SK-N-SH (cell line): ENCODE measurements at regions not wholly inside any gene's neighbourhood (a gene's known extent, or its start where the extent isn't known, plus 50 kb on each side); places are given as distances from the start of the nearest gene placed in this dataset.

Experiments
- CTCF ChIA-PET: fragments of 300-600, 350-600 bp; formaldehyde crosslinking; extraction: SDS; loops from one replicate; lab custom pipeline; 2021; lab: Yijun Ruan, JAX
- POLR2A ChIA-PET: fragments of 350-600 bp; sonication (Branson Sonifier 250); formaldehyde crosslinking; extraction: SDS; loops from one replicate; lab custom pipeline; 2020; ENCODE audit warnings: antibody characterized with exemption, inconsistent platforms; lab: Yijun Ruan, JAX
- DNase-seq: peaks from one replicate; pipeline ENCODE4 v3.0.0; 2012
- H2AFZ ChIP-seq: fragments of 200-600 bp; sonication (generic); 2 replicates; pipeline ENCODE4 v1.8.1; 2016; ENCODE audit warnings: antibody characterized with exemption, mild to moderate bottlenecking, low read depth
- H3F3A ChIP-seq: fragments of 200-600 bp; sonication (generic); replicated peaks from 2 replicates; pipeline ENCODE3; 2016; ENCODE audit warnings: antibody characterized with exemption, mild to moderate bottlenecking; ENCODE audit not compliant: insufficient read depth
- H3K27ac ChIP-seq, 2 experiments: fragments of 200-500 bp in 1 of 2; fragments of 200-600 bp in 1 of 2; sonication (Bioruptor generic) in 1 of 2; sonication (generic), shearing (Covaris generic) in 1 of 2; 2 replicates each; pipeline versions ENCODE4 v1.5.1 to v1.6.1; 2014 to 2016; ENCODE audit warnings: low read depth in 2 of 2, inconsistent platforms in 1 of 2, low read length in 1 of 2, mild to moderate bottlenecking in 1 of 2, mixed read lengths in 1 of 2
- H3K27me3 ChIP-seq: fragments of 200-600 bp; sonication (generic), shearing (Covaris generic); 2 replicates; pipeline ENCODE4 v1.6.1; 2016; ENCODE audit warnings: mixed run types; ENCODE audit not compliant: insufficient read depth
- H3K36me3 ChIP-seq, 2 experiments: fragments of 200-500 bp in 1 of 2; fragments of 200-600 bp in 1 of 2; sonication (Bioruptor generic) in 1 of 2; sonication (generic) in 1 of 2; replicated peaks in 1 of 2; 2 replicates each; pipeline versions ENCODE3 to v1.5.1; 2014 to 2016; ENCODE audit warnings: low read length in 1 of 2, mild to moderate bottlenecking in 1 of 2; ENCODE audit not compliant: insufficient read depth in 2 of 2, control insufficient read depth in 1 of 2
- H3K4me1 ChIP-seq, 2 experiments: fragments of 200-500 bp in 1 of 2; fragments of 200-600 bp in 1 of 2; sonication (Bioruptor generic) in 1 of 2; sonication (generic), shearing (Covaris generic) in 1 of 2; 2 replicates each; pipeline versions ENCODE4 v1.5.1 to v1.6.1; 2014 to 2016; ENCODE audit warnings: low read depth in 1 of 2, low read length in 1 of 2, mixed run types in 1 of 2; ENCODE audit not compliant: insufficient read depth in 2 of 2, control insufficient read depth in 1 of 2
- H3K4me2 ChIP-seq: fragments of 200-600 bp; sonication (generic), shearing (Covaris generic); 2 replicates; pipeline ENCODE4 v1.6.1; 2017; ENCODE audit warnings: mixed run types
- H3K4me3 ChIP-seq, 2 experiments: fragments of 200-500 bp in 1 of 2; fragments of 200-600 bp in 1 of 2; sonication (Bioruptor generic) in 1 of 2; sonication (generic), shearing (Covaris generic) in 1 of 2; 2 replicates each; pipeline versions ENCODE4 v1.5.1 to v1.8.1; 2014 to 2016; ENCODE audit warnings: low read depth in 2 of 2, inconsistent platforms in 1 of 2, low read length in 1 of 2, mild to moderate bottlenecking in 1 of 2, mixed read lengths in 1 of 2, moderate library complexity in 1 of 2
- H3K79me2 ChIP-seq: fragments of 200-600 bp; sonication (generic); 2 replicates; pipeline ENCODE4 v1.8.1; 2017; ENCODE audit warnings: mild to moderate bottlenecking; ENCODE audit not compliant: insufficient read depth
- H3K9ac ChIP-seq: fragments of 200-600 bp; sonication (generic); 2 replicates; pipeline ENCODE4 v1.6.1; 2017; ENCODE audit warnings: mixed run types
- H3K9me2 ChIP-seq: fragments of 200-600 bp; sonication (generic); 2 replicates; pipeline ENCODE4 v1.6.1; 2017; ENCODE audit warnings: mixed run types
- H3K9me3 ChIP-seq: fragments of 200-600 bp; sonication (generic); 2 replicates; pipeline ENCODE4 v1.6.1; 2017; ENCODE audit warnings: mixed run types, mild to moderate bottlenecking, moderate library complexity
- H4K20me1 ChIP-seq: fragments of 200-600 bp; sonication (generic); 2 replicates; pipeline ENCODE4 v1.6.1; 2017; ENCODE audit warnings: mild to moderate bottlenecking, mixed run types; ENCODE audit not compliant: insufficient read depth
- CHD2 ChIP-seq: fragments of 150-350 bp; IDR thresholded peaks from 2 replicates; pipeline ENCODE4 v1.6.1; 2018; ENCODE audit warnings: low read length; ENCODE audit not compliant: partially characterized antibody
- CTCF ChIP-seq: fragments of 200-600 bp; sonication (generic); IDR thresholded peaks from 2 replicates; pipeline ENCODE4 v1.6.1; 2017; ENCODE audit warnings: antibody characterized with exemption, mild to moderate bottlenecking, moderate library complexity
- EP300 ChIP-seq, 2 experiments: IDR thresholded peaks; 2 replicates each; pipeline versions ENCODE4 v1.4.0 to v1.6.1; 2012; ENCODE audit warnings: borderline replicate concordance in 1 of 2, low read depth in 1 of 2, low read length in 1 of 2
- EZH2phosphoT487 ChIP-seq: fragments of 200-600 bp; sonication (generic); IDR thresholded peaks from 2 replicates; pipeline ENCODE4 v1.6.1; 2017; ENCODE audit warnings: low read depth, mixed run types, mild to moderate bottlenecking, antibody characterized with exemption, moderate library complexity, borderline replicate concordance
- FOSL2 ChIP-seq: IDR thresholded peaks from 2 replicates; pipeline ENCODE4 v1.4.0; 2012; ENCODE audit warnings: low read depth, mild to moderate bottlenecking, moderate library complexity, borderline replicate concordance
- FOXJ3 ChIP-seq: sonication (generic); formaldehyde crosslinking; IDR thresholded peaks from 2 replicates; pipeline ENCODE4 v1.5.1; 2020; ENCODE audit warnings: mild to moderate bottlenecking, missing genetic modification reagents
- FOXM1 ChIP-seq: IDR thresholded peaks from 2 replicates; pipeline ENCODE4 v1.4.0; 2012; ENCODE audit warnings: low read depth, mild to moderate bottlenecking
- GATA2 ChIP-seq: sonication (generic); formaldehyde crosslinking; IDR thresholded peaks from 2 replicates; pipeline ENCODE4 v1.5.0; 2020; ENCODE audit warnings: mild to moderate bottlenecking, missing genetic modification reagents
- IRF3 ChIP-seq: fragments of 150-350 bp; IDR thresholded peaks from 2 replicates; pipeline ENCODE4 v1.6.1; 2016; ENCODE audit warnings: mild to moderate bottlenecking, low read depth, low read length
- MEF2A ChIP-seq: IDR thresholded peaks from 2 replicates; pipeline ENCODE4 v1.4.0; 2012; ENCODE audit warnings: low read depth, borderline replicate concordance
- NFIC ChIP-seq: IDR thresholded peaks from 2 replicates; pipeline ENCODE4 v1.4.0; 2012; ENCODE audit warnings: borderline replicate concordance
- NRF1 ChIP-seq: IDR thresholded peaks from 2 replicates; pipeline ENCODE4 v1.6.1; 2012; ENCODE audit warnings: low read depth, mild to moderate bottlenecking, low read length
- PBX3 ChIP-seq: IDR thresholded peaks from 2 replicates; pipeline ENCODE4; 2012
- RAD21 ChIP-seq: IDR thresholded peaks from 2 replicates; pipeline ENCODE4 v1.6.1; 2012; ENCODE audit warnings: mild to moderate bottlenecking, low read length
- RCOR1 ChIP-seq: fragments of 150-350 bp; IDR thresholded peaks from 2 replicates; pipeline ENCODE4 v1.6.1; 2017; ENCODE audit warnings: antibody characterized with exemption, low read length
- RFX5 ChIP-seq: IDR thresholded peaks from 2 replicates; pipeline ENCODE4 v1.6.1; 2012; ENCODE audit warnings: mild to moderate bottlenecking, improper control_type of control experiment, low read length
- RXRA ChIP-seq: IDR thresholded peaks from 2 replicates; pipeline ENCODE4 v1.4.0; 2012; ENCODE audit warnings: low read depth, mild to moderate bottlenecking, borderline replicate concordance
- SIN3A ChIP-seq: IDR thresholded peaks from 2 replicates; pipeline ENCODE4 v1.6.1; 2012; ENCODE audit warnings: low read depth, mild to moderate bottlenecking, low read length, moderate library complexity, borderline replicate concordance
- SMC3 ChIP-seq: IDR thresholded peaks from 2 replicates; pipeline ENCODE4 v1.6.1; 2012; ENCODE audit warnings: low read depth, low read length, improper control_type of control experiment
- TAF1 ChIP-seq: IDR thresholded peaks from 2 replicates; pipeline ENCODE4 v1.6.1; 2012; ENCODE audit warnings: low read depth, mild to moderate bottlenecking, low read length, moderate library complexity, borderline replicate concordance
- TCF12 ChIP-seq: IDR thresholded peaks from 2 replicates; pipeline ENCODE4 v1.4.0; 2012
- TEAD4 ChIP-seq: IDR thresholded peaks from 2 replicates; pipeline ENCODE4 v1.4.0; 2012; ENCODE audit warnings: mild to moderate bottlenecking, borderline replicate concordance; ENCODE audit not compliant: insufficient read depth
- USF1 ChIP-seq: IDR thresholded peaks from 2 replicates; pipeline ENCODE4 v1.4.0; 2012; ENCODE audit warnings: low read depth, borderline replicate concordance
- USF2 ChIP-seq: fragments of 150-350 bp; IDR thresholded peaks from 2 replicates; pipeline ENCODE4 v1.6.1; 2017; ENCODE audit warnings: antibody characterized with exemption, low read length, low read depth, borderline replicate concordance
- YY1 ChIP-seq: IDR thresholded peaks from 2 replicates; pipeline ENCODE4 v1.4.0; 2012; ENCODE audit warnings: low read depth, mild to moderate bottlenecking
- ZBTB33 ChIP-seq: IDR thresholded peaks from 2 replicates; pipeline ENCODE4 v1.4.0; 2012; ENCODE audit warnings: low read depth, borderline replicate concordance
- WGBS: methylation state at CpG from one replicate; pipeline ENCODE4 v1.1.6; 2017; ENCODE audit warnings: low lambda C conversion rate; 5-methylcytosine and 5-hydroxymethylcytosine counted together

GRCh38 chr1:215475796-215476481, 91.2 kb upstream of the KCTD3 start:
- Histone ChIP-seq H2AFZ (no peak overlapping the region), H3K9ac (no peak overlapping the region), H3K4me2 (0 out of 2 replicates have a peak overlapping the region, but pooled peaks have one; percentile 4), H3K27ac (peak overlapping the region; percentile 61 to 69; a peak in 3 of 4 replicates), H3K4me3 (no peak overlapping the region), H3K27me3 (no peaks in the 10 kb centered on the region), H4K20me1 (no peaks in the 10 kb centered on the region), H3K4me1 (peaks cover 0 to 2% of the 10 kb centered on the region in 2 experiments; a peak in 2 of 4 replicates), H3K9me2 (no peaks in the 10 kb centered on the region), H3F3A (peaks cover 9% of the 10 kb centered on the region), H3K36me3 (no peaks in the 10 kb centered on the region), H3K79me2 (no peaks in the 10 kb centered on the region), H3K9me3 (no peaks in the 10 kb centered on the region)
- POLR2A ChIA-PET, result no interaction called here
- 9% methylated on average over 1 of the region's 1 CpG for WGBS
- CTCF ChIA-PET, result no interaction called here
- DNase-seq, result no peak
- peak; percentile 44; the same call in 1 of the 2 replicates for TF ChIP-seq FOSL2
- TF ChIP-seq SMC3, result no peak
- TF ChIP-seq NFIC, result peak; percentile 86
- no peak for TF ChIP-seq RFX5
- TF ChIP-seq RCOR1, result no peak
- TF ChIP-seq MEF2A, result no peak
- peak; percentile 91 for TF ChIP-seq TCF12
- no peak for TF ChIP-seq TAF1
- TF ChIP-seq CHD2, result no peak
- TF ChIP-seq TEAD4, result 0 out of 2 replicates have a peak, but pooled peaks have one; percentile 57
- TF ChIP-seq USF2, result no peak
- TF ChIP-seq EP300 (IDR thresholded peaks at IDR 0.05; ENCODE audit: borderline replicate concordance in 1 of 2, low read depth in 1 of 2, low read length in 1 of 2), result peak; percentile 32 to 74; a peak in 2 of 4 replicates
- TF ChIP-seq FOXJ3 (CRISPR knock-in tag), result no peak
- TF ChIP-seq RXRA, result peak; percentile 81; the same call in 1 of the 2 replicates
- peak; percentile 76; the same call in 1 of the 2 replicates for TF ChIP-seq FOXM1
- no peak for TF ChIP-seq RAD21
- TF ChIP-seq IRF3, result no peak
- peak; percentile 73 for TF ChIP-seq ZBTB33
- no peak for TF ChIP-seq YY1
- no peak for TF ChIP-seq GATA2
- no peak for TF ChIP-seq NRF1
- TF ChIP-seq PBX3, result peak; percentile 96
- TF ChIP-seq SIN3A, result 0 out of 2 replicates have a peak, but pooled peaks have one; percentile 2
- no peak for TF ChIP-seq EZH2phosphoT487
- no peak for TF ChIP-seq CTCF
- TF ChIP-seq USF1, result no peak
